H1 (cell line): ENCODE measurements at regions not wholly inside any gene's neighbourhood (a gene's known extent, or its start where the extent isn't known, plus 50 kb on each side); places are given as distances from the start of the nearest gene placed in this dataset.

ENCODE experiments used
- CTCF ChIA-PET: fragments of 300-600 bp; sonication (Branson Sonifier 250); formaldehyde crosslinking; loops from one replicate; lab custom pipeline; 2021; ENCODE audit not compliant: partially characterized antibody; lab: Charles Lee
- POLR2A ChIA-PET: fragments of 300-600 bp; sonication (Branson Sonifier 250); formaldehyde crosslinking; loops from one replicate; lab custom pipeline; 2021; ENCODE audit warnings: inconsistent platforms; ENCODE audit not compliant: partially characterized antibody; lab: Charles Lee
- DNase-seq, 2 experiments: peaks; one replicate each; pipeline versions ENCODE4 v3.0.0 to v3.0.0-alpha.2; 2010 to 2022; ENCODE audit warnings: low spot score in 2 of 2, low read depth in 1 of 2, mixed read lengths in 1 of 2
- FAIRE-seq: peaks from 2 replicates; lab custom pipeline; 2011; peaks lifted over from hg19 to GRCh38; lab: Jason Lieb, UNC
- H2AFZ ChIP-seq: 2 replicates; pipeline ENCODE4 v1.8.1; 2012; ENCODE audit warnings: low read length, inconsistent platforms
- H2AK5ac ChIP-seq: 2 replicates; pipeline ENCODE4 v1.6.1; 2013; ENCODE audit warnings: low read depth, low read length
- H2BK120ac ChIP-seq: replicated peaks from 2 replicates; pipeline ENCODE3; 2013; ENCODE audit warnings: low read depth, low read length, inconsistent platforms
- H2BK12ac ChIP-seq: 2 replicates; pipeline ENCODE4 v1.6.1; 2013; ENCODE audit warnings: low read depth, low read length
- H2BK15ac ChIP-seq: 2 replicates; pipeline ENCODE4 v1.6.1; 2013; ENCODE audit warnings: low read length
- H2BK20ac ChIP-seq: 2 replicates; pipeline ENCODE4 v1.6.1; 2013; ENCODE audit warnings: low read length
- H2BK5ac ChIP-seq: 2 replicates; pipeline ENCODE4 v1.6.1; 2013; ENCODE audit warnings: low read depth, low read length
- H3K14ac ChIP-seq: 2 replicates; pipeline ENCODE4 v1.6.1; 2013; ENCODE audit warnings: inconsistent platforms; ENCODE audit not compliant: insufficient read length
- H3K18ac ChIP-seq: 2 replicates; pipeline ENCODE4 v1.6.1; 2013; ENCODE audit warnings: low read length; ENCODE audit errors: extremely low read depth
- H3K23ac ChIP-seq: 2 replicates; pipeline ENCODE4 v1.6.1; 2013; ENCODE audit warnings: inconsistent platforms; ENCODE audit not compliant: insufficient read length
- H3K23me2 ChIP-seq: 2 replicates; pipeline ENCODE4 v1.6.1; 2013; ENCODE audit warnings: low read depth, low read length
- H3K27ac ChIP-seq: 2 replicates; pipeline ENCODE4 v1.6.1; 2011; ENCODE audit warnings: low read depth, low read length, inconsistent platforms
- H3K27me3 ChIP-seq, 4 experiments: replicated peaks in 1 of 4; 1 replicate in 1 of 4; 2 replicates in 3 of 4; pipeline versions ENCODE4 v1.6.1 to v1.8.1; 2011 to 2013; ENCODE audit warnings: low read length in 3 of 4, mild to moderate bottlenecking in 3 of 4, inconsistent platforms in 2 of 4, mixed read lengths in 2 of 4, moderate library complexity in 1 of 4; ENCODE audit not compliant: control insufficient read depth in 3 of 4, insufficient read depth in 3 of 4; ENCODE audit errors: extremely low read depth in 1 of 4
- H3K36me3 ChIP-seq, 4 experiments: 2 replicates each; pipeline versions ENCODE4 v1.6.1 to v1.8.1; 2011 to 2013; ENCODE audit warnings: mild to moderate bottlenecking in 4 of 4, low read length in 3 of 4, moderate library complexity in 2 of 4, control low read depth in 1 of 4, inconsistent platforms in 1 of 4; ENCODE audit not compliant: insufficient read depth in 4 of 4, control insufficient read depth in 2 of 4
- H3K4ac ChIP-seq: replicated peaks from 2 replicates; pipeline ENCODE3; 2013; ENCODE audit warnings: low read length, low read depth, mixed read lengths, inconsistent platforms; ENCODE audit not compliant: insufficient read length
- H3K4me1 ChIP-seq, 4 experiments: replicated peaks in 1 of 4; 1 replicate in 1 of 4; 2 replicates in 3 of 4; pipeline versions ENCODE4 v1.6.1 to v1.8.1; 2011 to 2013; ENCODE audit warnings: low read length in 3 of 4, inconsistent platforms in 2 of 4, mixed read lengths in 1 of 4; ENCODE audit not compliant: insufficient read depth in 4 of 4, control insufficient read depth in 3 of 4
- H3K4me2 ChIP-seq, 2 experiments: 2 replicates each; pipeline versions ENCODE4 v1.6.1 to v1.8.1; 2011 to 2013; ENCODE audit warnings: low read depth in 2 of 2, low read length in 2 of 2, control low read depth in 1 of 2, inconsistent platforms in 1 of 2, mild to moderate bottlenecking in 1 of 2; ENCODE audit not compliant: insufficient read depth in 1 of 2
- H3K4me3 ChIP-seq, 4 experiments: fragments of 200-600, 300-600 bp in 1 of 4; sonication (generic), shearing (Covaris generic), sonication (Bioruptor Twin) in 1 of 4; 2 replicates each; pipeline versions ENCODE4 v1.5.1 to v1.8.1; 2011 to 2016; ENCODE audit warnings: low read length in 4 of 4, low read depth in 3 of 4, control low read depth in 2 of 4, inconsistent platforms in 2 of 4, mild to moderate bottlenecking in 2 of 4, mixed read lengths in 1 of 4, moderate library complexity in 1 of 4; ENCODE audit not compliant: insufficient read depth in 2 of 4; ENCODE audit errors: extremely low read depth in 1 of 4
- H3K56ac ChIP-seq: replicated peaks from 2 replicates; pipeline ENCODE3; 2013; ENCODE audit warnings: low read depth, mild to moderate bottlenecking, mixed read lengths, low read length, inconsistent platforms; ENCODE audit not compliant: insufficient read length
- H3K79me1 ChIP-seq: 2 replicates; pipeline ENCODE4 v1.6.1; 2013; ENCODE audit warnings: low read depth, low read length, control low read depth
- H3K79me2 ChIP-seq, 2 experiments: 2 replicates each; pipeline versions ENCODE4 v1.6.1 to v1.8.1; 2012 to 2013; ENCODE audit warnings: low read length in 2 of 2, mild to moderate bottlenecking in 2 of 2, inconsistent platforms in 1 of 2; ENCODE audit not compliant: insufficient read depth in 2 of 2, control insufficient read depth in 1 of 2
- H3K9ac ChIP-seq, 4 experiments: replicated peaks in 1 of 4; 1 replicate in 1 of 4; 2 replicates in 3 of 4; pipeline versions ENCODE4 v1.6.1 to v1.8.1; 2011 to 2013; ENCODE audit warnings: low read depth in 3 of 4, low read length in 3 of 4, control low read depth in 2 of 4, mild to moderate bottlenecking in 2 of 4, moderate library complexity in 2 of 4, inconsistent platforms in 1 of 4; ENCODE audit errors: extremely low read depth in 1 of 4
- H3K9me3 ChIP-seq, 2 experiments: 2 replicates each; pipeline versions ENCODE4 v1.6.1 to v1.8.1; 2012 to 2013; ENCODE audit warnings: mild to moderate bottlenecking in 2 of 2, moderate library complexity in 2 of 2, control low read depth in 1 of 2, inconsistent platforms in 1 of 2, low read depth in 1 of 2, low read length in 1 of 2, mixed read lengths in 1 of 2; ENCODE audit not compliant: insufficient read depth in 2 of 2
- H4K20me1 ChIP-seq, 2 experiments: replicated peaks in 1 of 2; 2 replicates each; pipeline versions ENCODE3 to v1.8.1; 2011 to 2013; ENCODE audit warnings: inconsistent platforms in 2 of 2, low read length in 2 of 2, mild to moderate bottlenecking in 1 of 2; ENCODE audit not compliant: insufficient read depth in 2 of 2, control insufficient read depth in 1 of 2
- H4K5ac ChIP-seq: 2 replicates; pipeline ENCODE4 v1.6.1; 2013; ENCODE audit warnings: low read length, low read depth, mixed read lengths, inconsistent platforms; ENCODE audit not compliant: insufficient read length
- H4K8ac ChIP-seq: 2 replicates; pipeline ENCODE4 v1.8.0; 2013; ENCODE audit warnings: mild to moderate bottlenecking, moderate library complexity, low read length, inconsistent platforms; ENCODE audit not compliant: insufficient read depth; ENCODE audit errors: extremely low read depth
- H4K91ac ChIP-seq: replicated peaks from 2 replicates; pipeline ENCODE3; 2013; ENCODE audit warnings: low read length, mixed read lengths, inconsistent platforms; ENCODE audit not compliant: insufficient read length
- CEBPB ChIP-seq: IDR thresholded peaks from 2 replicates; pipeline ENCODE4 v1.6.1; 2012; ENCODE audit warnings: low read depth, low read length
- EGR1 ChIP-seq: IDR thresholded peaks from 2 replicates; pipeline ENCODE4 v1.6.1; 2011; ENCODE audit warnings: low read depth, low read length, borderline replicate concordance
- EP300 ChIP-seq, 2 experiments: IDR thresholded peaks; 1 replicate in 1 of 2; 2 replicates in 1 of 2; pipeline ENCODE4 v1.6.1; 2011 to 2012; ENCODE audit warnings: low read depth in 2 of 2, low read length in 2 of 2, mild to moderate bottlenecking in 2 of 2, borderline replicate concordance in 1 of 2, inconsistent platforms in 1 of 2, moderate library complexity in 1 of 2
- EZH2 ChIP-seq: fragments of 200-600 bp; sonication (generic); IDR thresholded peaks from 2 replicates; pipeline ENCODE4 v1.7.1; 2012; ENCODE audit warnings: low read depth, mild to moderate bottlenecking, moderate library complexity, low read length, inconsistent platforms; ENCODE audit not compliant: severe bottlenecking
- GTF2F1 ChIP-seq: IDR thresholded peaks from 2 replicates; pipeline ENCODE4 v1.6.1; 2012; ENCODE audit warnings: low read depth, low read length, improper control_type of control experiment, borderline replicate concordance
- POU5F1 ChIP-seq: IDR thresholded peaks from 2 replicates; pipeline ENCODE4 v1.6.1; 2011; ENCODE audit warnings: low read depth, mild to moderate bottlenecking, low read length, moderate library complexity
- SIX5 ChIP-seq: IDR thresholded peaks from 2 replicates; pipeline ENCODE4 v1.6.1; 2011; ENCODE audit warnings: mild to moderate bottlenecking, low read depth, low read length
- TAF1 ChIP-seq: IDR thresholded peaks from 2 replicates; pipeline ENCODE4 v1.6.1; 2011; ENCODE audit warnings: mild to moderate bottlenecking, low read depth, low read length
- TEAD4 ChIP-seq: IDR thresholded peaks from 2 replicates; pipeline ENCODE4 v1.6.1; 2012; ENCODE audit warnings: low read depth, low read length, inconsistent platforms, mixed read lengths
- WGBS, 2 experiments: shearing (Covaris generic) in 1 of 2; methylation state at CpG; one replicate each; pipeline versions ENCODE4 v1.1.6 to v1.1.7; 2013 to 2015; ENCODE audit warnings: low lambda C conversion rate in 2 of 2, mixed read lengths in 2 of 2, inconsistent platforms in 1 of 2, low coverage in 1 of 2, missing lambda C conversion rate in 1 of 2; ENCODE audit not compliant: insufficient replicate concordance in 2 of 2, insufficient coverage in 1 of 2, insufficient read length in 1 of 2; ENCODE audit errors: extremely low coverage in 1 of 2, missing lambda C conversion rate in 1 of 2; 5-methylcytosine and 5-hydroxymethylcytosine counted together

- Histone ChIP-seq H3K56ac (no peak overlapping the region), H3K79me2 (no peaks in the 10 kb centered on the region), H3K4me2 (no peak overlapping the region), H3K23ac (no peak overlapping the region), H3K36me3 (no peaks in the 10 kb centered on the region), H3K18ac (no peak overlapping the region), H3K4me1 (no peaks in the 10 kb centered on the region), H2BK12ac (no peak overlapping the region), H2BK120ac (no peak overlapping the region), H4K91ac (no peak overlapping the region), H3K79me1 (no peaks in the 10 kb centered on the region), H3K27me3 (no peaks in the 10 kb centered on the region), H2AFZ (no peak overlapping the region), H2AK5ac (no peak overlapping the region), H2BK15ac (no peak overlapping the region), H4K5ac (no peak overlapping the region), H2BK20ac (no peak overlapping the region), H4K20me1 (no peaks in the 10 kb centered on the region), H3K23me2 (peaks cover 4% of the 10 kb centered on the region; the same call in 1 of the 2 replicates), H3K9me3 (0 out of 4 replicates have a peak, but pooled peaks cover 0 to 4% of the 10 kb centered on the region in 2 experiments), H4K8ac (no peak overlapping the region), H3K27ac (no peak overlapping the region), H3K9ac (no peak overlapping the region), H3K4me3 (no peak overlapping the region), H3K14ac (no peak overlapping the region), H2BK5ac (no peak overlapping the region), H3K4ac (no peak overlapping the region)
- 89 to 91% methylated on average over 1 to 3 of the region's 3 CpGs for WGBS, 2 experiments
- CTCF ChIA-PET = interaction anchor here (1.0 kb wide), 1 partner anchor 13 kb away, joined by 4 read pairs; no protein-coding TSS in a partner anchor
- POLR2A ChIA-PET = no interaction called here
- TF ChIP-seq TEAD4 (no peak), TAF1 (no peak), GTF2F1 (no peak), SIX5 (no peak), EZH2 (no peak), POU5F1 (no peak), EP300 (IDR thresholded peaks at IDR 0.05; ENCODE audit: borderline replicate concordance in 1 of 2, low read depth in 2 of 2, low read length in 2 of 2) (no peak), EGR1 (no peak), CEBPB (no peak)
- FAIRE-seq (no peak), DNase-seq (no peak)
Observed at GRCh38 chr6:1544000-1544399, 65.7 kb upstream of the FOXC1 start.
